Calu3 (cell line): ENCODE measurements at regions not wholly inside any gene's neighbourhood (a gene's known extent, or its start where the extent isn't known, plus 50 kb on each side); places are given as distances from the start of the nearest gene placed in this dataset.

Experiments used
- BruUV-seq: library from RNA; stranded (reverse); fragments of 400-500 nt; replicated peaks from 2 replicates; lab custom pipeline; 2021; lab: Mats Ljungman, UMichigan
- CTCF ChIA-PET: fragments of 300-600 bp; sonication (Branson Sonifier 250); formaldehyde crosslinking; loops from one replicate; lab custom pipeline; 2022; ENCODE audit warnings: antibody characterized with exemption; lab: Charles Lee
- DNase-seq: peaks from one replicate; pipeline ENCODE4 v3.0.0; 2022
- H3K27ac Mint-ChIP-seq: one replicate; pipeline ENCODE4 v1.8.0; 2022; ENCODE audit warnings: mixed read lengths; ENCODE audit not compliant: unreplicated experiment
- H3K27me3 Mint-ChIP-seq: one replicate; pipeline ENCODE4 v1.8.0; 2022; ENCODE audit warnings: mixed read lengths; ENCODE audit not compliant: unreplicated experiment
- H3K36me3 Mint-ChIP-seq: one replicate; pipeline ENCODE4 v1.8.0; 2022; ENCODE audit warnings: mild to moderate bottlenecking, moderate library complexity, mixed read lengths; ENCODE audit not compliant: insufficient read depth, unreplicated experiment
- H3K4me1 Mint-ChIP-seq: one replicate; pipeline ENCODE4 v1.8.0; 2022; ENCODE audit warnings: mild to moderate bottlenecking, low read depth, mixed read lengths; ENCODE audit not compliant: unreplicated experiment
- H3K4me3 Mint-ChIP-seq: one replicate; pipeline ENCODE4 v1.8.0; 2022; ENCODE audit warnings: mild to moderate bottlenecking, low read depth, moderate library complexity, mixed read lengths; ENCODE audit not compliant: unreplicated experiment
- H3K9me3 Mint-ChIP-seq: one replicate; pipeline ENCODE4 v1.8.0; 2022; ENCODE audit warnings: low read depth, mixed read lengths; ENCODE audit not compliant: unreplicated experiment
- intact Hi-C: fragments of 100-400 bp; cut with micrococcal nuclease; formaldehyde crosslinking; loops from one replicate; pipeline ENCODE4 v1.10.0; 2022; ENCODE audit not compliant: unreplicated experiment
- TF ChIP-seq, protein P1 (sequence below): fragments of 200-600 bp; IDR thresholded peaks from one replicate; pipeline ENCODE4 v1.8.0; 2022; ENCODE audit warnings: antibody characterized with exemption; ENCODE audit not compliant: unreplicated experiment

DNA sequence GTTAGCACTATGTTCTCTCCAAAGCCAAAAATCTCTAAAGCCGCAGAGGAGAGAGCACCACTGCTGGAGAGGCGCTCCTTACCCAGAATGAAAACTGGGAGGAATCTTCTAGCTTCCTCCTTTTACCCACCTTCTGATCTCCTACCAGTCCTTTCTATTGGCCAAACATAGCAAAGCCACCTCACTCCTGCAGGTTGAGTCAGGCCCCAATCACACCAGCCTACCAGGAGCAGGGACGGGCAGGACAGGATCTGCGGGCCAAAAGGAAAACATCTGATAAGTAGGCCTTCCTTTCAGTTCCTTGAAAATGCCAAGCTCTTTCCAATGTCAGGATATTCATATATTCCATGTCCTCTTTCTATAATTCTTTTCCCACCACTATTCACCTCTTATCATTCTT is 197.7 kb upstream of the CNOT2 start:
- CTCF ChIA-PET = interaction anchor here (0.5 kb wide), 1 partner anchor 36 kb away, joined by 4 read pairs; no protein-coding TSS in a partner anchor
- H3K4me1 Mint-ChIP-seq = peaks cover 64% of the 10 kb centered on the region
- peak; percentile 23 for DNase-seq
- BruUV-seq = no TSS peak
- H3K4me3 Mint-ChIP-seq = no peak overlapping the region
- no peaks in the 10 kb centered on the region for H3K9me3 Mint-ChIP-seq
- TF ChIP-seq, protein P1, sequence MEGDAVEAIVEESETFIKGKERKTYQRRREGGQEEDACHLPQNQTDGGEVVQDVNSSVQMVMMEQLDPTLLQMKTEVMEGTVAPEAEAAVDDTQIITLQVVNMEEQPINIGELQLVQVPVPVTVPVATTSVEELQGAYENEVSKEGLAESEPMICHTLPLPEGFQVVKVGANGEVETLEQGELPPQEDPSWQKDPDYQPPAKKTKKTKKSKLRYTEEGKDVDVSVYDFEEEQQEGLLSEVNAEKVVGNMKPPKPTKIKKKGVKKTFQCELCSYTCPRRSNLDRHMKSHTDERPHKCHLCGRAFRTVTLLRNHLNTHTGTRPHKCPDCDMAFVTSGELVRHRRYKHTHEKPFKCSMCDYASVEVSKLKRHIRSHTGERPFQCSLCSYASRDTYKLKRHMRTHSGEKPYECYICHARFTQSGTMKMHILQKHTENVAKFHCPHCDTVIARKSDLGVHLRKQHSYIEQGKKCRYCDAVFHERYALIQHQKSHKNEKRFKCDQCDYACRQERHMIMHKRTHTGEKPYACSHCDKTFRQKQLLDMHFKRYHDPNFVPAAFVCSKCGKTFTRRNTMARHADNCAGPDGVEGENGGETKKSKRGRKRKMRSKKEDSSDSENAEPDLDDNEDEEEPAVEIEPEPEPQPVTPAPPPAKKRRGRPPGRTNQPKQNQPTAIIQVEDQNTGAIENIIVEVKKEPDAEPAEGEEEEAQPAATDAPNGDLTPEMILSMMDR = no peak
- peaks cover 11% of the 10 kb centered on the region for H3K36me3 Mint-ChIP-seq
- no peaks in the 10 kb centered on the region for H3K27me3 Mint-ChIP-seq
- intact Hi-C loops = loop anchor here (5.0 kb wide), 1 partner anchor 197 kb away; the partner anchor contains the start of gene CNOT2
- H3K27ac Mint-ChIP-seq = no peak overlapping the region

DNA sequence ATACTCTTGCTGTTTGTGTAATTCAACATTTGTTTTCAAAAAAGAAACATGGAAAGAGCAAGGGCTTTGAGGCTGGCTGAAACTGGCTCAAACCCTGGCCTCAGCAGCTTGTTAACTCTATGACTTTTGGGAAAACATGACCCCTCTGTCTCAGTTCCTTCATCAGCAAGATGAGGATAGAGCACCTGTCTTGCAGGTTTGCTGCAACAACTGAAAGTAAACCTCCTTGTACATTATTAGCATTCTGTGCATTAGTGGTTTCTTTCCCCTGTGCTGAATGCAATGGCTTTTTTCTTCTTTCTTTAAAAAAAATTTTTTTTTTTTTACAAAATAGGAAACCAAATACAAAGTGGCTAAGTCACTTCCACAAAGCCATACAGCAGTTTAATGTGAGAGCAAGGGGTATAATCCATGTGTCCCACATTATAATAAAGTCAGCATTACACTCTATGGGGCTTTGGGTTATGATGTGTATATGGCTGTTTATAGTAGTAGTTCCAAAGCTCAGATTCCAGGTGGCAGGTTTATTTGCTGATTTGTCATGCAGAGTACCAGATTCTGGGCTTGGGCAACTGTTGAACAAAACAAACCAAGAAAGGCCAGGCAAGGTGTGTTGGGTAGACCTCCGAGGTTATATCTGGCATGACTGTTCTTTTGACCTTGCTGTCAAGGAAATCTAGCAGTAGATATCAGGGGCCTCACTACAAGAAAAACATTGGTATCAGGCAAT is 194.5 kb upstream of the CNOT2 start:
- no peaks in the 10 kb centered on the region for H3K27me3 Mint-ChIP-seq
- peaks cover 67% of the 10 kb centered on the region for H3K4me1 Mint-ChIP-seq
- peaks cover 23% of the 10 kb centered on the region for H3K36me3 Mint-ChIP-seq
- CTCF ChIA-PET = no interaction called here
- TF ChIP-seq, protein P1 = no peak
- H3K27ac Mint-ChIP-seq = peak overlapping the region; percentile 81
- H3K4me3 Mint-ChIP-seq = no peak overlapping the region
- no TSS peak for BruUV-seq
- DNase-seq = no peak
- no peaks in the 10 kb centered on the region for H3K9me3 Mint-ChIP-seq
- intact Hi-C loops = loop anchor here (2.0 to 5.0 kb wide), 3 partner anchors 74 to 194 kb away; partner anchors contain the start of gene CNOT2

DNA sequence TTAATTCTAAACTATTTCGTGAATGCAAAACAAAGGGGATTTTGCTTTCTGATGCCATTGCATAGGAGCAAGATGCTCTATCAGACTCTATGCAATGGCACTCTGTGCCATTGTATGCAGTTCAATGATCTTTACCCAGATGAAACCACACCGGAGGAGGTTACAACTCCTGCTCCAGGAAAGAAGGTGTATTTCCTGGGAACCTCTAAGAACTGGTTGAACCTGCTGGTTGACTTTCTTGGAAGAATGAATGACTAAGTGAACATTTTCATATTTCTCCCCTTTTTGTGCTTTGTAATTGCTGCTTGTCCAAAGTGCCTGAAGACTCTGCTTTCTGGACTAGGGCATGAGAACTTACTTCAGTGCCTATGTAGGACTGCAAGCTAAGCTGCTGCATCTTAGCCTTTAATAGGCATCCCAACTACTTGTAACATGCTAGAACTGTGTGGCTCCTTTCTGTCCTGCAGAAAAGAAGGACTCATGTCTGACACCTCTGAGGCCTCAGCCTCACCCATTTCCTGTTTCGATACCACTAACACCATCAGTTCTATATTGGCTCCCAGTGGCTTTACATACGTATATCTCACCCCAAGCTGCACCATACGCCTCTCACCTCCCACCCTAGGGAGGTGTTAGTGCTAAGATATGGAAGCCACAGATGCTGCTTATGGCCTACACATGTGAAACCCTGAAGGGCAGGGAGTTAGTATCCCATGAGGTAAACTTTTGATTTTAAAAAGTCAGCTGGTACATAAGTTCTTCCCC is 193.5 kb upstream of the CNOT2 start:
- CTCF ChIA-PET = no interaction called here
- intact Hi-C loops = loop anchor here (2.0 to 5.0 kb wide), 4 partner anchors 63 to 193 kb away; partner anchors contain the start of gene CNOT2
- Mint-ChIP-seq H3K4me3 (peak overlapping the region; percentile 29), H3K36me3 (peaks cover 23% of the 10 kb centered on the region), H3K9me3 (no peaks in the 10 kb centered on the region), H3K4me1 (peaks cover 75% of the 10 kb centered on the region), H3K27ac (peak overlapping the region; percentile 81), H3K27me3 (no peaks in the 10 kb centered on the region)
- DNase-seq = peak; percentile 73
- no TSS peak for BruUV-seq
- TF ChIP-seq, protein P1 = peak; percentile 18

DNA sequence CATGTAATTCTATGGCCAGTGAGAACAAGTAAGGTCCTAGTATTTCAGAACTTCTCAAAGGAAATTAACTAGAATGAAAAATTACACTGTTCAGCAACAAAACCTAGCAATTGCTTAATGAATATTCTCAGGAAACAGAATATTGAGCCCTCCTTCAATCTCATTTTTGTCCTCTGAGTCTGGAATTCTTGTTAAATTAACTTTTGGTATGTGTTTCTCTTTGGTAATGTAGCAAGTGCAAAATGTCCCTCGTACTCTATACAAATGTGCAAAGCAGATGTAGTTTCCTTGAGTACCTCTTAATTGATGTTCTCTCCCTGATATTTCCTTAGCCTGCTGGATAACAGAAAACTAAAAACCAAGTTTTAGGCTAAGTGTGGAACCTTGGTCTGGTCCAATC is 190.8 kb upstream of the CNOT2 start:
- peak overlapping the region; percentile 83 for H3K27ac Mint-ChIP-seq
- H3K27me3 Mint-ChIP-seq = no peaks in the 10 kb centered on the region
- peaks cover 23% of the 10 kb centered on the region for H3K36me3 Mint-ChIP-seq
- intact Hi-C loops = no loop called here
- BruUV-seq = no TSS peak
- peak overlapping the region; percentile 1 for H3K4me3 Mint-ChIP-seq
- peaks cover 62% of the 10 kb centered on the region for H3K4me1 Mint-ChIP-seq
- TF ChIP-seq, protein P1 = no peak
- CTCF ChIA-PET = no interaction called here
- no peak for DNase-seq
- no peaks in the 10 kb centered on the region for H3K9me3 Mint-ChIP-seq
